ENCODE measurements at regions not wholly inside any gene's neighbourhood (a gene's known extent, or its start where the extent isn't known, plus 50 kb on each side); places are given as distances from the start of the nearest gene placed in this dataset.

- TF ChIP-seq GATA2 (IDR thresholded peaks at IDR 0.05; ENCODE audit: low read depth, low read length) (no peak), GATA3 (IDR thresholded peaks at IDR 0.05; ENCODE audit: low read depth, low read length) (no peak)
Measured at GRCh38 chr12:125738211-125738610, 673.0 kb downstream of the AACS start.

Data from SH-SY5Y (cell line).